HG02642 (cell line): ENCODE measurements at regions not wholly inside any gene's neighbourhood (a gene's known extent, or its start where the extent isn't known, plus 50 kb on each side); places are given as distances from the start of the nearest gene placed in this dataset.

Experiments
- ATAC-seq: cut with Tn5 transposase; IDR thresholded peaks from one replicate; pipeline ENCODE4 v1.9.1; 2021; ENCODE audit warnings: mild to moderate bottlenecking; ENCODE audit not compliant: unreplicated experiment, poor library complexity

- ATAC-seq, result peak; percentile 90
Measured at GRCh38 chr21:16330082-16330907, 600.5 kb downstream of the USP25 start.

- no peak for ATAC-seq
Measured at GRCh38 chr21:16330908-16331268, 601.1 kb downstream of the USP25 start.

- ATAC-seq, result no peak
Measured at GRCh38 chr21:16337266-16337665, 607.5 kb downstream of the USP25 start.

GRCh38 chr21:16342932-16343331 lies 613.1 kb downstream of the USP25 start:
- no peak for ATAC-seq

- no peak for ATAC-seq
Measured at GRCh38 chr21:16343776-16344175, 614.0 kb downstream of the USP25 start.

GRCh38 chr21:16345757-16346156 lies 616.0 kb downstream of the USP25 start:
- ATAC-seq, result no peak

GRCh38 chr21:16347223-16347622 lies 617.4 kb downstream of the USP25 start:
- no peak for ATAC-seq

GRCh38 chr21:16353764-16354163 lies 624.0 kb downstream of the USP25 start:
- ATAC-seq, result no peak

- no peak for ATAC-seq
Measured at GRCh38 chr21:16357994-16358393, 628.2 kb downstream of the USP25 start.

GRCh38 chr21:16358784-16359183 lies 629.0 kb downstream of the USP25 start:
- no peak for ATAC-seq

- ATAC-seq, result no peak
Measured at GRCh38 chr21:16363100-16363499, 633.3 kb downstream of the USP25 start.

- ATAC-seq, result no peak
Measured at GRCh38 chr21:16363518-16363917, 633.7 kb downstream of the USP25 start.

GRCh38 chr21:16366207-16366606 lies 636.4 kb downstream of the USP25 start:
- ATAC-seq, result no peak

GRCh38 chr21:16367079-16367478 lies 637.3 kb downstream of the USP25 start:
- ATAC-seq, result no peak

GRCh38 chr21:16370186-16370585 lies 640.4 kb downstream of the USP25 start:
- ATAC-seq, result no peak

GRCh38 chr21:16372586-16372985 lies 642.8 kb downstream of the USP25 start:
- no peak for ATAC-seq

GRCh38 chr21:16376673-16377072 lies 646.9 kb downstream of the USP25 start:
- no peak for ATAC-seq

GRCh38 chr21:16377120-16377658 lies 647.4 kb downstream of the USP25 start:
- ATAC-seq, result no peak

GRCh38 chr21:16377857-16378256 lies 648.1 kb downstream of the USP25 start:
- ATAC-seq, result no peak

GRCh38 chr21:16378525-16378924 lies 648.7 kb downstream of the USP25 start:
- ATAC-seq, result no peak

- ATAC-seq, result no peak
Measured at GRCh38 chr21:16388291-16388690, 658.5 kb downstream of the USP25 start.

GRCh38 chr21:16388911-16389560 lies 659.3 kb downstream of the USP25 start:
- no peak for ATAC-seq
